Activated naive CD8-positive, alpha-beta T cell treated with anti-CD3 and anti-CD28 coated beads for 36 hours (primary cell): ENCODE measurements at regions not wholly inside any gene's neighbourhood (a gene's known extent, or its start where the extent isn't known, plus 50 kb on each side); places are given as distances from the start of the nearest gene placed in this dataset.

Experiments used
- DNase-seq: peaks from one replicate; pipeline ENCODE4 v3.0.0; 2021
- H3K27ac Mint-ChIP-seq: one replicate; pipeline ENCODE4 v1.8.0; 2022; ENCODE audit warnings: mild to moderate bottlenecking, moderate library complexity, mixed read lengths
- H3K27me3 Mint-ChIP-seq: one replicate; pipeline ENCODE4 v1.8.0; 2022; ENCODE audit warnings: mild to moderate bottlenecking, mixed read lengths
- H3K36me3 Mint-ChIP-seq: one replicate; pipeline ENCODE4 v1.8.0; 2021; ENCODE audit warnings: mild to moderate bottlenecking, mixed read lengths
- H3K4me1 Mint-ChIP-seq: one replicate; pipeline ENCODE4 v1.8.0; 2021; ENCODE audit warnings: mixed read lengths
- H3K4me3 Mint-ChIP-seq: one replicate; pipeline ENCODE4 v1.8.0; 2022; ENCODE audit warnings: mild to moderate bottlenecking, moderate library complexity, mixed read lengths
- H3K9me3 Mint-ChIP-seq: one replicate; pipeline ENCODE4 v1.8.0; 2022; ENCODE audit warnings: mixed read lengths

GRCh38 chr12:66733321-66733720 lies 54.4 kb upstream of the GRIP1 start:
- DNase-seq = no peak
- Mint-ChIP-seq H3K4me3 (no peak overlapping the region), H3K4me1 (peaks cover 11% of the 10 kb centered on the region), H3K9me3 (no peaks in the 10 kb centered on the region), H3K27ac (no peak overlapping the region), H3K27me3 (no peaks in the 10 kb centered on the region), H3K36me3 (no peaks in the 10 kb centered on the region)

GRCh38 chr12:66733839-66734238 lies 55.0 kb upstream of the GRIP1 start:
- no peaks in the 10 kb centered on the region for H3K9me3 Mint-ChIP-seq
- no peaks in the 10 kb centered on the region for H3K36me3 Mint-ChIP-seq
- DNase-seq = no peak
- H3K4me3 Mint-ChIP-seq = no peak overlapping the region
- peaks cover 11% of the 10 kb centered on the region for H3K4me1 Mint-ChIP-seq
- no peak overlapping the region for H3K27ac Mint-ChIP-seq
- no peaks in the 10 kb centered on the region for H3K27me3 Mint-ChIP-seq

DNA sequence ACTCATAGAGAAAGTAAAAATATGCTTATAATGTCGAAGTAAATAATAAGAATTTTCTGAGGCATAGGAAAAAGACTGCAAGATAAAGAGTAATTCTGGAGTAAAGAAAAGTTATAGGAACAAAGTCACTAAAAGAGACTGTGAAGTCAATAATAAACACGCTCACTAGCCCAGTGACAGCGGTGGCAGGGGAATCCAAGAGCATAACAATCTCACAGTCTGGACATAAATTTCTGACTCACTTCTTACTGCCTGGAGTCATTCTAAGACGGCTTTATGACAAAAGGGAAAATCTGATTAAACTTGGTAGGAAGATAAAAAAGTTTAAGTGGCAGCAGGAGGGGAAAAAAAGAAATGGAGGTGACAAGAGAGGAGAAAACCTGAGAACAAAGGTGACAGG lies 56.4 kb upstream of the GRIP1 start:
- H3K27ac Mint-ChIP-seq = no peak overlapping the region
- no peaks in the 10 kb centered on the region for H3K27me3 Mint-ChIP-seq
- H3K36me3 Mint-ChIP-seq = no peaks in the 10 kb centered on the region
- no peak overlapping the region for H3K4me3 Mint-ChIP-seq
- H3K4me1 Mint-ChIP-seq = peaks cover 14% of the 10 kb centered on the region
- DNase-seq = no peak
- H3K9me3 Mint-ChIP-seq = no peaks in the 10 kb centered on the region

GRCh38 chr12:66736931-66737330 lies 58.1 kb upstream of the GRIP1 start:
- H3K4me1 Mint-ChIP-seq = peaks cover 18% of the 10 kb centered on the region
- no peaks in the 10 kb centered on the region for H3K9me3 Mint-ChIP-seq
- no peaks in the 10 kb centered on the region for H3K27me3 Mint-ChIP-seq
- H3K36me3 Mint-ChIP-seq = no peaks in the 10 kb centered on the region
- H3K27ac Mint-ChIP-seq = no peak overlapping the region
- DNase-seq = no peak
- no peak overlapping the region for H3K4me3 Mint-ChIP-seq

GRCh38 chr12:66739266-66739665 lies 60.4 kb upstream of the GRIP1 start:
- Mint-ChIP-seq H3K4me1 (peaks cover 29% of the 10 kb centered on the region), H3K9me3 (peaks cover 4% of the 10 kb centered on the region), H3K27me3 (no peaks in the 10 kb centered on the region), H3K27ac (no peak overlapping the region), H3K4me3 (no peak overlapping the region), H3K36me3 (no peaks in the 10 kb centered on the region)
- no peak for DNase-seq

DNA sequence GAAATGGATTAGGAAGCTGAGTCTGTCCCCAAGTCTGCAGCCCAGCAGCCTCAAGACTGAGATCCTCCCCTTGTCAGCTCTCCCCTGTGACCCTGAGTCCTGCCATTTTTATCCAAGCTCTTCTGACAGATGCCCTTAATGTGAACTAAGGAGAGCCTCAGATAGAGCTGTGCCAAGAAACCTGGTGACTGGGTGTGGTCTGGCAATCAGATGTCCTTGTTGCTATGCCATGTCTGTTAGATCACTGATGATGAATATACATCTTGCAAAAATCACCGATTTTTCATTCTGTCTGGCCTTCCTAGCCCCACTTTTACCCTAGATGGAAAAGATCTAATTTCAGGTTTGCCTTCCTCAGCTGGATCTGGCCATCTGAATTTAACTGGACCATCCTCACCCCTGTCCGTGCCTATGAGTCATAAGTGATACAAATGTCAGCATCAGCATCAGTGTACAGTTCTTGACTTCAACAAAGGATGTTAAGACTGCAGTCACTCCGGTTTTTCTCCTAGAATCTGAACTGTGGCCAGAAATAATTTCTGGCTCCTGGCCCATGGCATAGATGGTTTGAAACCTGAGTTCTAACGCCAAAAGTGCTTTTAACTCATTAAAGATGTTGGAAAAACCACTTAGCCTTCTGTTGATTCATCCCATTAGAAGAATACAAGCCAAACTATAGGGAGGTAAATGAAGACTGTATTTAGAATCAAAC lies 61.2 kb upstream of the GRIP1 start:
- Mint-ChIP-seq H3K27me3 (no peaks in the 10 kb centered on the region), H3K4me3 (no peak overlapping the region), H3K27ac (no peak overlapping the region), H3K36me3 (no peaks in the 10 kb centered on the region), H3K9me3 (peaks cover 4% of the 10 kb centered on the region), H3K4me1 (peaks cover 26% of the 10 kb centered on the region)
- DNase-seq = no peak

- DNase-seq = no peak
- Mint-ChIP-seq H3K4me3 (no peak overlapping the region), H3K36me3 (no peaks in the 10 kb centered on the region), H3K27ac (no peak overlapping the region), H3K4me1 (peaks cover 23% of the 10 kb centered on the region), H3K27me3 (no peaks in the 10 kb centered on the region), H3K9me3 (peaks cover 4% of the 10 kb centered on the region)
Measured at GRCh38 chr12:66740732-66741131, 61.9 kb upstream of the GRIP1 start.

- DNase-seq = no peak
- Mint-ChIP-seq H3K27ac (peak overlapping the region; percentile 0), H3K4me1 (peaks cover 24% of the 10 kb centered on the region), H3K36me3 (no peaks in the 10 kb centered on the region), H3K4me3 (no peak overlapping the region), H3K9me3 (peaks cover 4% of the 10 kb centered on the region), H3K27me3 (no peaks in the 10 kb centered on the region)
Measured at GRCh38 chr12:66741919-66742318, 63.0 kb upstream of the GRIP1 start.

- peaks cover 4% of the 10 kb centered on the region for H3K9me3 Mint-ChIP-seq
- H3K27me3 Mint-ChIP-seq = no peaks in the 10 kb centered on the region
- no peak for DNase-seq
- H3K36me3 Mint-ChIP-seq = no peaks in the 10 kb centered on the region
- peak overlapping the region; percentile 17 for H3K27ac Mint-ChIP-seq
- no peak overlapping the region for H3K4me3 Mint-ChIP-seq
- peaks cover 24% of the 10 kb centered on the region for H3K4me1 Mint-ChIP-seq
Measured at GRCh38 chr12:66742508-66743367, 63.9 kb upstream of the GRIP1 start.

- H3K9me3 Mint-ChIP-seq = peaks cover 4% of the 10 kb centered on the region
- H3K27ac Mint-ChIP-seq = no peak overlapping the region
- DNase-seq = no peak
- H3K27me3 Mint-ChIP-seq = no peaks in the 10 kb centered on the region
- no peak overlapping the region for H3K4me3 Mint-ChIP-seq
- H3K4me1 Mint-ChIP-seq = peaks cover 24% of the 10 kb centered on the region
- no peaks in the 10 kb centered on the region for H3K36me3 Mint-ChIP-seq
Measured at GRCh38 chr12:66744461-66744860, 65.6 kb upstream of the GRIP1 start.

DNA sequence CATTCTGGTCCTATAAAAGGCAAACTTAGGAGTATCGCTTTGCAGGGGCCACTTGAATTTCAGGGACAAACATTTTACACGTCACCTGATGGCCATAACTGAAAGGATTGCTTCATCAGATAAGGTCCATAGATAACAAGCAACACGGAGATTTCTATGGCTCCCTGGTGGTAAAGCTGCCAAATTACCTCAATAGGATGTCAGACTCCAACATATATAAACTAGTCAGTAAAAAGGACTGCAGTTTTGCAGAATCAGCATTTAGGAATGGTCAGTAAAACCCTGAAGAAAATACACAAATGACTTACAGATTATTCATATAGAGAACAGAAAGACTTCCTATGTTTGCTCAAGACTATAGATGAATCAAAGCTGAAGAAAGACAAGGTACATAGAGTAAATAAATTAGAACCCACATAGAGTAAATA lies 66.1 kb upstream of the GRIP1 start:
- no peak overlapping the region for H3K4me3 Mint-ChIP-seq
- H3K9me3 Mint-ChIP-seq = peaks cover 4% of the 10 kb centered on the region
- H3K4me1 Mint-ChIP-seq = peaks cover 24% of the 10 kb centered on the region
- no peak for DNase-seq
- H3K27me3 Mint-ChIP-seq = no peaks in the 10 kb centered on the region
- no peaks in the 10 kb centered on the region for H3K36me3 Mint-ChIP-seq
- H3K27ac Mint-ChIP-seq = no peak overlapping the region

GRCh38 chr12:66746489-66747201 lies 67.8 kb upstream of the GRIP1 start:
- Mint-ChIP-seq H3K36me3 (no peaks in the 10 kb centered on the region), H3K27ac (no peak overlapping the region), H3K9me3 (peaks cover 4% of the 10 kb centered on the region), H3K27me3 (no peaks in the 10 kb centered on the region), H3K4me1 (peaks cover 20% of the 10 kb centered on the region), H3K4me3 (no peak overlapping the region)
- DNase-seq = no peak

- no peak overlapping the region for H3K4me3 Mint-ChIP-seq
- H3K4me1 Mint-ChIP-seq = peaks cover 13% of the 10 kb centered on the region
- DNase-seq = no peak
- no peak overlapping the region for H3K27ac Mint-ChIP-seq
- no peaks in the 10 kb centered on the region for H3K27me3 Mint-ChIP-seq
- H3K36me3 Mint-ChIP-seq = no peaks in the 10 kb centered on the region
- H3K9me3 Mint-ChIP-seq = no peaks in the 10 kb centered on the region
Measured at GRCh38 chr12:66751432-66752113, 72.7 kb upstream of the GRIP1 start.

GRCh38 chr12:66753810-66754209 lies 74.9 kb upstream of the GRIP1 start:
- H3K27ac Mint-ChIP-seq = no peak overlapping the region
- no peak for DNase-seq
- H3K4me1 Mint-ChIP-seq = peaks cover 11% of the 10 kb centered on the region
- H3K4me3 Mint-ChIP-seq = no peak overlapping the region
- peaks cover 2% of the 10 kb centered on the region for H3K9me3 Mint-ChIP-seq
- H3K27me3 Mint-ChIP-seq = no peaks in the 10 kb centered on the region
- H3K36me3 Mint-ChIP-seq = no peaks in the 10 kb centered on the region
